Endothelial cell (in vitro differentiated cells): ENCODE measurements at regions not wholly inside any gene's neighbourhood (a gene's known extent, or its start where the extent isn't known, plus 50 kb on each side); places are given as distances from the start of the nearest gene placed in this dataset.
A peak's percentile ranks its signal among the peaks of the same experiment; 100 is the strongest.

Experiments used
- DNase-seq: peaks from one replicate; pipeline ENCODE4 v3.0.0; 2021; ENCODE audit warnings: low spot score
- H3K27ac Mint-ChIP-seq: one replicate; pipeline ENCODE4 v1.8.0; 2021; ENCODE audit warnings: mixed read lengths, inconsistent platforms; ENCODE audit not compliant: unreplicated experiment
- H3K27me3 Mint-ChIP-seq: one replicate; pipeline ENCODE4 v1.8.0; 2021; ENCODE audit warnings: mild to moderate bottlenecking, moderate library complexity, mixed read lengths, inconsistent platforms; ENCODE audit not compliant: unreplicated experiment
- H3K36me3 Mint-ChIP-seq: one replicate; pipeline ENCODE4 v1.8.0; 2021; ENCODE audit warnings: mild to moderate bottlenecking, low read depth, mixed read lengths, inconsistent platforms; ENCODE audit not compliant: unreplicated experiment
- H3K4me1 Mint-ChIP-seq: one replicate; pipeline ENCODE4 v1.8.0; 2021; ENCODE audit warnings: mild to moderate bottlenecking, mixed read lengths, inconsistent platforms; ENCODE audit not compliant: unreplicated experiment
- H3K4me3 Mint-ChIP-seq: one replicate; pipeline ENCODE4 v1.8.0; 2021; ENCODE audit warnings: mild to moderate bottlenecking, mixed read lengths, inconsistent platforms; ENCODE audit not compliant: unreplicated experiment
- H3K9me3 Mint-ChIP-seq: one replicate; pipeline ENCODE4 v1.8.0; 2021; ENCODE audit warnings: mixed read lengths, inconsistent platforms; ENCODE audit not compliant: unreplicated experiment
- TF ChIP-seq, protein P1 (sequence below): fragments of 200-600 bp; sonication (generic); IDR thresholded peaks from one replicate; pipeline ENCODE4 v1.5.0; 2021; ENCODE audit warnings: antibody characterized with exemption; ENCODE audit not compliant: unreplicated experiment

DNA sequence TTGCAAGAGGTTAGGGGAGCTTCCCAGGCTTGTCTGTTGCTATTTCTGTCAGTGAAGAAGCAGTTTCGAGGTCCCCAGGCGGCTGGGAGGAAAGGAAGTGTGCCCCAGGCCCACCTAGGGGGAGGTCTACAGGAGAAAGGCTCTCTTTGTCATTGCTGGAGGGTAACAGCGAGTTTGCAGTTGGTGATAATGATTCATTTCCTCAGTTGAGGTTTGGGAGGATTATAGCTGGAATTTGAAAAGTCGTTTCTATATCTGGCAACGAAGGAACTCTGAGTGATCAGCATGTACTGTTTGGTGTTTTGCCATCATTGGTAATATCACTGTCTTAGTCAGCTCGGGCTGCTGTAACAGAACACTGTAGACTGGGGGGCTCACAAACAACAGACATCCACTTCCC is 65.5 kb upstream of the UBE3A start:
- DNase-seq = no peak
- Mint-ChIP-seq H3K4me3 (no peak overlapping the region), H3K27me3 (peaks cover 1% of the 10 kb centered on the region), H3K27ac (no peak overlapping the region), H3K4me1 (no peaks in the 10 kb centered on the region), H3K9me3 (no peaks in the 10 kb centered on the region), H3K36me3 (no peaks in the 10 kb centered on the region)
- TF ChIP-seq, protein P1, sequence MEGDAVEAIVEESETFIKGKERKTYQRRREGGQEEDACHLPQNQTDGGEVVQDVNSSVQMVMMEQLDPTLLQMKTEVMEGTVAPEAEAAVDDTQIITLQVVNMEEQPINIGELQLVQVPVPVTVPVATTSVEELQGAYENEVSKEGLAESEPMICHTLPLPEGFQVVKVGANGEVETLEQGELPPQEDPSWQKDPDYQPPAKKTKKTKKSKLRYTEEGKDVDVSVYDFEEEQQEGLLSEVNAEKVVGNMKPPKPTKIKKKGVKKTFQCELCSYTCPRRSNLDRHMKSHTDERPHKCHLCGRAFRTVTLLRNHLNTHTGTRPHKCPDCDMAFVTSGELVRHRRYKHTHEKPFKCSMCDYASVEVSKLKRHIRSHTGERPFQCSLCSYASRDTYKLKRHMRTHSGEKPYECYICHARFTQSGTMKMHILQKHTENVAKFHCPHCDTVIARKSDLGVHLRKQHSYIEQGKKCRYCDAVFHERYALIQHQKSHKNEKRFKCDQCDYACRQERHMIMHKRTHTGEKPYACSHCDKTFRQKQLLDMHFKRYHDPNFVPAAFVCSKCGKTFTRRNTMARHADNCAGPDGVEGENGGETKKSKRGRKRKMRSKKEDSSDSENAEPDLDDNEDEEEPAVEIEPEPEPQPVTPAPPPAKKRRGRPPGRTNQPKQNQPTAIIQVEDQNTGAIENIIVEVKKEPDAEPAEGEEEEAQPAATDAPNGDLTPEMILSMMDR = no peak

GRCh38 chr15:25501828-25502446 is 63.1 kb upstream of the UBE3A start:
- Mint-ChIP-seq H3K4me1 (no peaks in the 10 kb centered on the region), H3K36me3 (no peaks in the 10 kb centered on the region), H3K4me3 (no peak overlapping the region), H3K27me3 (peaks cover 1% of the 10 kb centered on the region), H3K27ac (no peak overlapping the region), H3K9me3 (no peaks in the 10 kb centered on the region)
- peak; percentile 22 for DNase-seq
- TF ChIP-seq, protein P1 = peak; percentile 73

- no peaks in the 10 kb centered on the region for H3K36me3 Mint-ChIP-seq
- no peak for DNase-seq
- TF ChIP-seq, protein P1 = no peak
- no peaks in the 10 kb centered on the region for H3K9me3 Mint-ChIP-seq
- no peak overlapping the region for H3K27ac Mint-ChIP-seq
- H3K4me3 Mint-ChIP-seq = no peak overlapping the region
- H3K4me1 Mint-ChIP-seq = no peaks in the 10 kb centered on the region
- no peaks in the 10 kb centered on the region for H3K27me3 Mint-ChIP-seq
Observed at GRCh38 chr15:25498835-25499234, 60.0 kb upstream of the UBE3A start.

GRCh38 chr15:25497934-25498333 is 59.1 kb upstream of the UBE3A start:
- Mint-ChIP-seq H3K36me3 (no peaks in the 10 kb centered on the region), H3K4me3 (no peak overlapping the region), H3K4me1 (no peaks in the 10 kb centered on the region), H3K27ac (no peak overlapping the region), H3K27me3 (no peaks in the 10 kb centered on the region), H3K9me3 (no peaks in the 10 kb centered on the region)
- no peak for DNase-seq
- TF ChIP-seq, protein P1 = no peak

GRCh38 chr15:25493823-25494526 is 55.2 kb upstream of the UBE3A start:
- Mint-ChIP-seq H3K9me3 (no peaks in the 10 kb centered on the region), H3K4me3 (no peak overlapping the region)

More at GRCh38 chr15:25493823-25494526, 55.2 kb upstream of the UBE3A start:
- H3K36me3 Mint-ChIP-seq = no peaks in the 10 kb centered on the region
- peaks cover 2% of the 10 kb centered on the region for H3K27me3 Mint-ChIP-seq
- DNase-seq = no peak
- H3K4me1 Mint-ChIP-seq = peaks cover 4% of the 10 kb centered on the region
- no peak overlapping the region for H3K27ac Mint-ChIP-seq
- TF ChIP-seq, protein P1 = no peak
